ENCODE measurements at regions not wholly inside any gene's neighbourhood (a gene's known extent, or its start where the extent isn't known, plus 50 kb on each side); places are given as distances from the start of the nearest gene placed in this dataset.

- Histone ChIP-seq H3K4me3 (ENCODE audit: low read depth, low read length) (no peak overlapping the region), H3K9me3 (ENCODE audit: control insufficient read depth, insufficient read depth, low read depth, low read length) (no peaks in the 10 kb centered on the region), H3K27ac (ENCODE audit: extremely low read depth, low read depth, low read length) (no peak overlapping the region), H3K36me3 (ENCODE audit: control insufficient read depth in 2 of 2, insufficient read depth in 1 of 2, low read length in 2 of 2) (no peaks in the 10 kb centered on the region), H3K4me1 (ENCODE audit: control insufficient read depth, insufficient read depth, low read length) (peaks cover 11% of the 10 kb centered on the region)
- CTCF ChIA-PET: interaction anchor here (0.8 kb wide), 1 partner anchor 255 kb away, joined by 4 read pairs; no protein-coding TSS in a partner anchor
- POLR2A ChIA-PET: no interaction called here
- no peak for TF ChIP-seq ZBTB26 (tag by site-specific recombination; optimal IDR thresholded peaks at IDR 0.05)
- no peak for TF ChIP-seq ZNF449 (tag by site-specific recombination; IDR thresholded peaks at IDR 0.05)
- TF ChIP-seq ZNF223 (tag by site-specific recombination; IDR thresholded peaks at IDR 0.05): no peak
- TF ChIP-seq ZBTB10 (tag by site-specific recombination; IDR thresholded peaks at IDR 0.05): no peak
- TF ChIP-seq ZNF843 (tag by site-specific recombination; IDR thresholded peaks at IDR 0.05): no peak
- no peak for TF ChIP-seq ZNF274 (IDR thresholded peaks at IDR 0.05; ENCODE audit: low read length)
- no peak for TF ChIP-seq ZNF274 (tag by site-specific recombination; IDR thresholded peaks at IDR 0.05; ENCODE audit: borderline replicate concordance)
- no peak for TF ChIP-seq KLF9 (tag by site-specific recombination; IDR thresholded peaks at IDR 0.05; ENCODE audit: low read depth)
Observed at GRCh38 chr14:57061009-57061711, 207.5 kb downstream of the EXOC5 start.

- POLR2A ChIA-PET: no interaction called here
- CTCF ChIA-PET: no interaction called here
- Histone ChIP-seq H3K27ac (ENCODE audit: extremely low read depth, low read depth, low read length) (no peak overlapping the region), H3K36me3 (ENCODE audit: control insufficient read depth in 2 of 2, insufficient read depth in 1 of 2, low read length in 2 of 2) (no peaks in the 10 kb centered on the region), H3K4me3 (ENCODE audit: low read depth, low read length) (no peak overlapping the region), H3K9me3 (ENCODE audit: control insufficient read depth, insufficient read depth, low read depth, low read length) (no peaks in the 10 kb centered on the region), H3K4me1 (ENCODE audit: control insufficient read depth, insufficient read depth, low read length) (peaks cover 11% of the 10 kb centered on the region)
- TF ChIP-seq TCF7L2 (IDR thresholded peaks at IDR 0.05; ENCODE audit: borderline replicate concordance, low read depth, low read length): peak; percentile 49; the same call in 1 of the 2 replicates
- TF ChIP-seq ZNF394 (tag by site-specific recombination; IDR thresholded peaks at IDR 0.05; ENCODE audit: borderline replicate concordance): no peak
- TF ChIP-seq ZNF555 (tag by site-specific recombination; conservative IDR thresholded peaks at IDR 0.05): no peak
Observed at GRCh38 chr14:57060276-57060955, 208.3 kb downstream of the EXOC5 start.

- TF ChIP-seq ZNF221 (tag by site-specific recombination; IDR thresholded peaks at IDR 0.05; ENCODE audit: borderline replicate concordance) (no peak), ZFHX2 (tag by site-specific recombination; conservative IDR thresholded peaks at IDR 0.05) (peak; percentile 39; the same call in 1 of the 2 replicates), PRDM1 (tag by site-specific recombination; IDR thresholded peaks at IDR 0.05) (no peak), ZNF510 (tag by site-specific recombination; IDR thresholded peaks at IDR 0.05; ENCODE audit: insufficient replicate concordance) (no peak), PBX3 (CRISPR knock-in tag; IDR thresholded peaks at IDR 0.05) (no peak), ZNF645 (tag by site-specific recombination; IDR thresholded peaks at IDR 0.05) (no peak), EGR2 (tag by site-specific recombination; IDR thresholded peaks at IDR 0.05; ENCODE audit: low read depth) (0 out of 2 replicates have a peak, but pooled peaks have one; percentile 6), ZNF132 (tag by site-specific recombination; IDR thresholded peaks at IDR 0.05; ENCODE audit: borderline replicate concordance) (no peak), ZNF670 (tag by site-specific recombination; IDR thresholded peaks at IDR 0.05; ENCODE audit: low read depth) (no peak)
- CTCF ChIA-PET: interaction anchor here (0.6 kb wide), 2 partner anchors 9 to 503 kb away, joined by 3 read pairs; no protein-coding TSS in a partner anchor
- Histone ChIP-seq H3K4me1 (ENCODE audit: control insufficient read depth, insufficient read depth, low read length) (peaks cover 11% of the 10 kb centered on the region), H3K9me3 (ENCODE audit: control insufficient read depth, insufficient read depth, low read depth, low read length) (no peaks in the 10 kb centered on the region), H3K27ac (ENCODE audit: extremely low read depth, low read depth, low read length) (no peak overlapping the region), H3K36me3 (ENCODE audit: control insufficient read depth in 2 of 2, insufficient read depth in 1 of 2, low read length in 2 of 2) (no peaks in the 10 kb centered on the region), H3K4me3 (ENCODE audit: low read depth, low read length) (no peak overlapping the region)
- POLR2A ChIA-PET: no interaction called here
Observed at GRCh38 chr14:57058319-57058718, 210.4 kb downstream of the EXOC5 start.
